LNCAP (cell line): ENCODE measurements at regions not wholly inside any gene's neighbourhood (a gene's known extent, or its start where the extent isn't known, plus 50 kb on each side); places are given as distances from the start of the nearest gene placed in this dataset.

ENCODE experiments used
- CTCF ChIP-seq: fragments of 450-650 bp; IDR thresholded peaks from 2 replicates; pipeline ENCODE4 v1.5.1; 2017; ENCODE audit warnings: mild to moderate bottlenecking

- peak; percentile 61 for TF ChIP-seq CTCF
Observed at GRCh38 chr14:21987937-21988336, 314.3 kb upstream of the OR4E1 start.

GRCh38 chr14:21985081-21985480 lies 311.5 kb upstream of the OR4E1 start:
- TF ChIP-seq CTCF: no peak

GRCh38 chr14:21978999-21979314 lies 305.3 kb upstream of the OR4E1 start:
- no peak for TF ChIP-seq CTCF

- peak; percentile 95 for TF ChIP-seq CTCF
Observed at GRCh38 chr14:21978184-21978998, 304.8 kb upstream of the OR4E1 start.

- TF ChIP-seq CTCF: no peak
Observed at GRCh38 chr14:21974741-21975140, 301.1 kb upstream of the OR4E1 start.

- TF ChIP-seq CTCF: no peak
Observed at GRCh38 chr14:21965042-21965441, 291.4 kb upstream of the OR4E1 start.

- no peak for TF ChIP-seq CTCF
Observed at GRCh38 chr14:21964180-21964579, 290.6 kb upstream of the OR4E1 start.

GRCh38 chr14:21960636-21961035 lies 287.0 kb upstream of the OR4E1 start:
- no peak for TF ChIP-seq CTCF
